Osteoblast (primary cell): ENCODE measurements at regions not wholly inside any gene's neighbourhood (a gene's known extent, or its start where the extent isn't known, plus 50 kb on each side); places are given as distances from the start of the nearest gene placed in this dataset.

Source experiments
- DNase-seq: peaks from one replicate; pipeline ENCODE4 v3.0.0; 2011; ENCODE audit warnings: low spot score, mixed read lengths; ENCODE audit not compliant: insufficient read length; ENCODE audit errors: missing footprints
- H2AFZ ChIP-seq: 2 replicates; pipeline ENCODE4 v1.6.0; 2011; ENCODE audit warnings: mild to moderate bottlenecking, low read length
- H3K27ac ChIP-seq: 2 replicates; pipeline ENCODE4 v1.5.1; 2011; ENCODE audit warnings: mild to moderate bottlenecking, low read depth, low read length, moderate library complexity
- H3K27me3 ChIP-seq: 2 replicates; pipeline ENCODE4 v1.6.0; 2012; ENCODE audit warnings: mild to moderate bottlenecking, control low read depth, inconsistent platforms, low read length, moderate library complexity; ENCODE audit not compliant: insufficient read depth
- H3K36me3 ChIP-seq: 2 replicates; pipeline ENCODE4 v1.5.1; 2011; ENCODE audit warnings: mild to moderate bottlenecking, low read length, control low read depth, moderate library complexity; ENCODE audit not compliant: insufficient read depth
- H3K4me1 ChIP-seq: 2 replicates; pipeline ENCODE4 v1.5.1; 2011; ENCODE audit warnings: mild to moderate bottlenecking, low read length, control low read depth, moderate library complexity; ENCODE audit not compliant: insufficient read depth
- H3K4me2 ChIP-seq: 2 replicates; pipeline ENCODE4 v1.6.0; 2011; ENCODE audit warnings: mild to moderate bottlenecking, low read length; ENCODE audit not compliant: insufficient read depth
- H3K4me3 ChIP-seq: fragments of 200-600 bp; sonication (generic); 3 replicates; pipeline ENCODE4 v1.5.1; 2012; ENCODE audit warnings: mild to moderate bottlenecking, low read length, inconsistent platforms; ENCODE audit not compliant: insufficient read depth
- H3K79me2 ChIP-seq: 2 replicates; pipeline ENCODE4 v1.6.0; 2012; ENCODE audit warnings: mild to moderate bottlenecking, low read length, control low read depth, inconsistent platforms; ENCODE audit not compliant: insufficient read depth
- H3K9me3 ChIP-seq: 2 replicates; pipeline ENCODE4 v1.5.1; 2011; ENCODE audit warnings: low read depth, low read length, control low read depth
- H4K20me1 ChIP-seq: 2 replicates; pipeline ENCODE4 v1.6.0; 2012; ENCODE audit warnings: mild to moderate bottlenecking, low read length, control low read depth; ENCODE audit not compliant: insufficient read depth
- TF ChIP-seq, protein P1 (sequence below): IDR thresholded peaks from 2 replicates; pipeline ENCODE4 v1.5.1; 2011; ENCODE audit warnings: mild to moderate bottlenecking, low read depth, low read length, moderate library complexity; ENCODE audit errors: extremely low read depth

DNA sequence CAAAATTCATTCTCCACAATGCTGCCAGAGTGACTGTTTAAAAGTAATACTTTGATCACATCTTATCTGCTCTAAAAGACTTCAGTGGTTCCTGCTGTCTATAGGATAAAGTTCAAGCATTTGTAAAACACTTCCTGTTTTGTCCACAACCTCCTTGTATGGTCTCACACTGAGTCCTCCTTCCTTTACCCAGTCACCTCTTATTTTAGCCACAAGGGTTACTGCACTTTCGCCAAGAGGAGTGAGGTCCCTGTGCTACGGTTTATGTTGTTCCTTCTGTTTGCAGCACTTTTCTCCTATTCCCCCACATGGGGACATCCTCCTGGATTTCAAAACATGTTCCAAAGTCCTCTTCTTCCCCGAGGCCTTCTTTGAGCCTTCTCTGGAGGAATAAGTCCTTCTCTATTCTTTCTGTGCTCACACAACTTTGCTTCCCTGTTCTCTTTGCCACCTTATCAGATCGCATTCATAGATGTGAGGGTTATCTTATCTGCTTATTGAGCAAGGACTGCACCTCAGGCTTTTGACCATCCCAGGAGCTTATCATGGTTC lies 112.2 kb upstream of the NABP1 start:
- no peak overlapping the region for H3K4me3 ChIP-seq
- no peak overlapping the region for H3K4me2 ChIP-seq
- no peaks in the 10 kb centered on the region for H4K20me1 ChIP-seq
- peaks cover 3% of the 10 kb centered on the region for H3K4me1 ChIP-seq
- H3K36me3 ChIP-seq = no peaks in the 10 kb centered on the region
- H3K27me3 ChIP-seq = no peaks in the 10 kb centered on the region
- no peak overlapping the region for H3K27ac ChIP-seq
- H2AFZ ChIP-seq = no peak overlapping the region
- TF ChIP-seq, protein P1, sequence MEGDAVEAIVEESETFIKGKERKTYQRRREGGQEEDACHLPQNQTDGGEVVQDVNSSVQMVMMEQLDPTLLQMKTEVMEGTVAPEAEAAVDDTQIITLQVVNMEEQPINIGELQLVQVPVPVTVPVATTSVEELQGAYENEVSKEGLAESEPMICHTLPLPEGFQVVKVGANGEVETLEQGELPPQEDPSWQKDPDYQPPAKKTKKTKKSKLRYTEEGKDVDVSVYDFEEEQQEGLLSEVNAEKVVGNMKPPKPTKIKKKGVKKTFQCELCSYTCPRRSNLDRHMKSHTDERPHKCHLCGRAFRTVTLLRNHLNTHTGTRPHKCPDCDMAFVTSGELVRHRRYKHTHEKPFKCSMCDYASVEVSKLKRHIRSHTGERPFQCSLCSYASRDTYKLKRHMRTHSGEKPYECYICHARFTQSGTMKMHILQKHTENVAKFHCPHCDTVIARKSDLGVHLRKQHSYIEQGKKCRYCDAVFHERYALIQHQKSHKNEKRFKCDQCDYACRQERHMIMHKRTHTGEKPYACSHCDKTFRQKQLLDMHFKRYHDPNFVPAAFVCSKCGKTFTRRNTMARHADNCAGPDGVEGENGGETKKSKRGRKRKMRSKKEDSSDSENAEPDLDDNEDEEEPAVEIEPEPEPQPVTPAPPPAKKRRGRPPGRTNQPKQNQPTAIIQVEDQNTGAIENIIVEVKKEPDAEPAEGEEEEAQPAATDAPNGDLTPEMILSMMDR = no peak
- H3K79me2 ChIP-seq = no peaks in the 10 kb centered on the region
- DNase-seq = no peak
- H3K9me3 ChIP-seq = no peaks in the 10 kb centered on the region

DNA sequence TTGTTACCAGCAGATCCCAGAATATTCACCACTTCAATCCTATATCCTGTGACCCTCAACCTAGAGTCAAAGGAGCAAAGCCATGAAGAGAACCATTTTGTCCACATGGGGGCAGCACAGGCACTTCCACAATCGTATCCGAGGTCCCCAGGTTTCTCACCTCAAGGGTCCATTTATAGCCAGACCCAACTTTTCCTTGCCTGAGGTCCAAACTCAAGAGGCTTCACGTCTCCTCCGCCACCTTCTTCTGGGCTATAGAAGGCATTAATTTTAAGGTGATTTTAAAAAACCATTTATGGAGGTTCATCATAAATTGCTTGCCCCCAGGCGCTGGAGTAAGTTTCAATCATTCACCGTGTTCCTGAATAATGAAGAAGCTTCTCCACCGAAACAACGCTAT lies 111.6 kb upstream of the NABP1 start:
- Histone ChIP-seq H2AFZ (no peak overlapping the region), H4K20me1 (no peaks in the 10 kb centered on the region), H3K27me3 (no peaks in the 10 kb centered on the region), H3K4me3 (no peak overlapping the region), H3K79me2 (no peaks in the 10 kb centered on the region), H3K27ac (no peak overlapping the region), H3K36me3 (no peaks in the 10 kb centered on the region), H3K4me1 (peaks cover 9% of the 10 kb centered on the region), H3K9me3 (no peaks in the 10 kb centered on the region), H3K4me2 (peak overlapping the region; percentile 34)
- DNase-seq = peak; percentile 75
- TF ChIP-seq, protein P1 = peak; percentile 89

DNA sequence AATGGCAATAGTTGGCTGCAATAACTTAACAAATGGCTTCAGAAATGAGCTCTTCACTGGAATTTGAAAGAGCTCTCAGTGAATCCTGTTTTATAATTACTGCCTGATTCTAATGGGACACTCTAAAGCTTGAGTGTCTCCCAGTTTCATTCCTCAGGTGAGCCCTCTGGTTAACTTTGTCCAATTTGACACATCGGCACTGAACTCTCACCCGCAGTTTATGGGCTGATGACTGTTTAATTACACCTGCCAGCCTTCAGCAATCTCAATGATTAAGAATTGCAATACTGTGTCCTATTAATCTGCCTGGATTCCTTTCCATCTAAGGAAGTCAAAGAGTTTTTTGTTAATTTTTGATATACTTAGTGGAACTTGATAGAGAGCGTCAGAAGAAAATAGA lies 110.7 kb upstream of the NABP1 start:
- Histone ChIP-seq H3K79me2 (no peaks in the 10 kb centered on the region), H3K4me1 (peaks cover 16% of the 10 kb centered on the region), H3K9me3 (no peaks in the 10 kb centered on the region), H2AFZ (no peak overlapping the region), H3K27me3 (no peaks in the 10 kb centered on the region), H3K36me3 (no peaks in the 10 kb centered on the region), H3K27ac (no peak overlapping the region), H4K20me1 (no peaks in the 10 kb centered on the region), H3K4me3 (no peak overlapping the region), H3K4me2 (no peak overlapping the region)
- DNase-seq = no peak
- TF ChIP-seq, protein P1 = no peak

DNA sequence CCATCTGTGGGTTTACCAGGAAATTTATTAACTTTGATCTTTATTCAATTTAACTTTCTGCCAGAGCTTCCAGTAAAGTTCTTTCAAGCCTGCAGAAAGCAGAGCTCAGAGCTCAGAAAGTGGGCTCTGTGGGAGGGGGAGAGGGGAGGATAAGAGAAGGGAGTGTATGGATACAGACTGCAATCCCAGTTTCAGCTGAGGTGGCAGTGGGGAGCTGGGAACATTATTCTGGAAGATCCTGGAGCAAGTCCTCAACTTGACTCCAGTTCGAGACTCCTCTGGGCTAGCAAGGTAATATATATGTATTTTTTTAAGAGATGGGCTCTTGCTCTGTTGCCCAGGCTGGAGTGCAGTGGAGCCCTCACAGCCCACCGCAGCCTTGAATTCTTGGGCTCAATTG lies 108.9 kb upstream of the NABP1 start:
- TF ChIP-seq, protein P1 = no peak
- no peak for DNase-seq
- H3K4me2 ChIP-seq = no peak overlapping the region
- H3K27ac ChIP-seq = no peak overlapping the region
- peaks cover 26% of the 10 kb centered on the region for H3K4me1 ChIP-seq
- no peaks in the 10 kb centered on the region for H4K20me1 ChIP-seq
- no peaks in the 10 kb centered on the region for H3K9me3 ChIP-seq
- H3K79me2 ChIP-seq = no peaks in the 10 kb centered on the region
- H3K27me3 ChIP-seq = no peaks in the 10 kb centered on the region
- no peaks in the 10 kb centered on the region for H3K36me3 ChIP-seq
- no peak overlapping the region for H3K4me3 ChIP-seq
- H2AFZ ChIP-seq = no peak overlapping the region
